HFFc6 (cell line): ENCODE measurements at regions not wholly inside any gene's neighbourhood (a gene's known extent, or its start where the extent isn't known, plus 50 kb on each side); places are given as distances from the start of the nearest gene placed in this dataset.

Source experiments
- DNase-seq: peaks from one replicate; pipeline ENCODE4 v3.0.0-alpha.2; 2018
- H3K27ac Mint-ChIP-seq: 2 replicates; pipeline ENCODE4 v1.8.0; 2020; ENCODE audit warnings: mild to moderate bottlenecking, mixed read lengths
- H3K27me3 Mint-ChIP-seq: 2 replicates; pipeline ENCODE4 v1.8.0; 2021; ENCODE audit warnings: mild to moderate bottlenecking, moderate library complexity, mixed read lengths; ENCODE audit not compliant: insufficient read depth
- H3K36me3 Mint-ChIP-seq: 2 replicates; pipeline ENCODE4 v1.8.0; 2021; ENCODE audit warnings: low read depth, mixed read lengths
- H3K4me1 Mint-ChIP-seq: 2 replicates; pipeline ENCODE4 v1.8.0; 2020; ENCODE audit warnings: low read depth, mixed read lengths
- H3K4me3 Mint-ChIP-seq: 2 replicates; pipeline ENCODE4 v1.8.0; 2020; ENCODE audit warnings: mild to moderate bottlenecking, moderate library complexity, mixed read lengths
- H3K9me3 Mint-ChIP-seq: 2 replicates; pipeline ENCODE4 v1.8.0; 2020; ENCODE audit warnings: mild to moderate bottlenecking, mixed read lengths
- TF ChIP-seq, protein P1 (sequence below): fragments of 200-600 bp; sonication (generic); IDR thresholded peaks from 2 replicates; pipeline ENCODE4 v1.5.0; 2021; ENCODE audit warnings: antibody characterized with exemption, mild to moderate bottlenecking

DNA sequence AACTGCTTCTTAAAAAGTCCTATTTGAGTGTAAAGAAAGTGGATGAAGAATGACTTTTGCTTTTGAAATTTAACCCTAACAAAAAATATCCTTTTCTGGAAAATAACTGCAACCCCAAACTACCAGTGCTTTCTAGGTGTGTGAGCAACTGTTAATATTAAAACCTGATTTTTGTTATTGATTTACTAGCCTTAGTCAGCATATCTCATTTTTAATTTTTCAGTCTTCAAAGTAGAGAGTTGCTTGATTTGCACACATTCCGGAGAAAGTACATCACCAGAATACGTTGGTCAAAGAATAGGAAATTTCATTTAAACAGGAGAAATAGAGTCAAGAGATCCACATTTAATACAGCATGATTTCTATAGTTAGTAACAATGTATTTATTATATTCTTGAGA lies 141.8 kb upstream of the ADAMTS5 start:
- TF ChIP-seq, protein P1, sequence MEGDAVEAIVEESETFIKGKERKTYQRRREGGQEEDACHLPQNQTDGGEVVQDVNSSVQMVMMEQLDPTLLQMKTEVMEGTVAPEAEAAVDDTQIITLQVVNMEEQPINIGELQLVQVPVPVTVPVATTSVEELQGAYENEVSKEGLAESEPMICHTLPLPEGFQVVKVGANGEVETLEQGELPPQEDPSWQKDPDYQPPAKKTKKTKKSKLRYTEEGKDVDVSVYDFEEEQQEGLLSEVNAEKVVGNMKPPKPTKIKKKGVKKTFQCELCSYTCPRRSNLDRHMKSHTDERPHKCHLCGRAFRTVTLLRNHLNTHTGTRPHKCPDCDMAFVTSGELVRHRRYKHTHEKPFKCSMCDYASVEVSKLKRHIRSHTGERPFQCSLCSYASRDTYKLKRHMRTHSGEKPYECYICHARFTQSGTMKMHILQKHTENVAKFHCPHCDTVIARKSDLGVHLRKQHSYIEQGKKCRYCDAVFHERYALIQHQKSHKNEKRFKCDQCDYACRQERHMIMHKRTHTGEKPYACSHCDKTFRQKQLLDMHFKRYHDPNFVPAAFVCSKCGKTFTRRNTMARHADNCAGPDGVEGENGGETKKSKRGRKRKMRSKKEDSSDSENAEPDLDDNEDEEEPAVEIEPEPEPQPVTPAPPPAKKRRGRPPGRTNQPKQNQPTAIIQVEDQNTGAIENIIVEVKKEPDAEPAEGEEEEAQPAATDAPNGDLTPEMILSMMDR, result no peak
- no peak for DNase-seq
- H3K27ac Mint-ChIP-seq, result no peak overlapping the region

DNA sequence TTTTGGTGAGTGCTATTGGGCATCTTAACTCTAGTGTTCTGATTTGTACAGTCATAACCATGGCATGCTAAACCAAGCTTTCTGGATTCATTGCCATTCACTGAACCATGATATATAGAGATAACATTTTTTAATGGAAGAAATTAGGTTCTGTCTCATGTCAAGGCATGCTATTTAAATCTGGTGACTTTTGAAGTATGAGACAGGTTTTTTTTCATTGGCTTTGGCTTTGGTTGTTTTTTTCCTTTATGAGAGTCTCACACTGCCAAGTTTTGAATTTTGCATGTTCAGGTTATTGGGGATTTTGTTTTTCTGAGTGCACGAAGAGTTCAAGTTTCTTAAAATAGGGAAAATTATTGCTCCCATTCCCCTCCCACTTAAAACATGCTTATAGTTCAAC lies 141.3 kb upstream of the ADAMTS5 start:
- no peaks in the 10 kb centered on the region for H3K36me3 Mint-ChIP-seq
- H3K27ac Mint-ChIP-seq, result no peak overlapping the region
- no peaks in the 10 kb centered on the region for H3K9me3 Mint-ChIP-seq
- H3K27me3 Mint-ChIP-seq, result no peaks in the 10 kb centered on the region
- peaks cover 32% of the 10 kb centered on the region for H3K4me1 Mint-ChIP-seq
- TF ChIP-seq, protein P1, result no peak
- DNase-seq, result peak; percentile 13
- no peak overlapping the region for H3K4me3 Mint-ChIP-seq

More for the DNA sequence above, 141.8 kb upstream of the ADAMTS5 start:
- peaks cover 32% of the 10 kb centered on the region for H3K4me1 Mint-ChIP-seq
- H3K36me3 Mint-ChIP-seq, result no peaks in the 10 kb centered on the region
- no peaks in the 10 kb centered on the region for H3K9me3 Mint-ChIP-seq
- no peak overlapping the region for H3K4me3 Mint-ChIP-seq
- no peaks in the 10 kb centered on the region for H3K27me3 Mint-ChIP-seq

DNA sequence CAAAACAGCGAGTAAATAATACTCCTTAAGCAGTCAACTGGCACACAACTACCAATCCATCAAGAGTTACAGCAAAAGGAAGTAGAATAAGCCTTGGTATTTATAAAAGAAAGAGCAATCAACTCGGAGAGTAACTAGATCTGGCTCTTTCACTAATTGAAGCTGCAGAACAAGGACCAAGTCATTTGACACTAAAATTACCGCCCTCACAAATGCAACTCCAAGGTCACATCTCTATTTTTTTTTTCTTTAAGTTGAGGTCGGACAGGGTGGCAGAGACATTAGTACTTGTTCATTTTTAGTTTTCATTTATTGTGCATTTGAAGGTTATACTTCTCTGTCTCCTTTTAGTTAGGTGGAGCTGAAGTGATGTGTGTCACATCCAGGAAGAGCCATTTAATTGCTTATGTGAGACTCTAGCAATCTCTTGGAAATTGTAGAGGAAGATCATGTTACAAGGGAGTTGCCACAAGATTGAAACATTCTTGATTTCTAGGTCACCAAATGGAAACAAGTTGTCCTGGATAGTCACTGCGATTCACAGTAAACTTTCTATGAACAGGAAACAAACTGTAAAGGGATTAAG lies 138.1 kb upstream of the ADAMTS5 start:
- peak; percentile 6 for DNase-seq
- Mint-ChIP-seq H3K9me3 (no peaks in the 10 kb centered on the region), H3K4me3 (no peak overlapping the region), H3K4me1 (peaks cover 27% of the 10 kb centered on the region), H3K36me3 (no peaks in the 10 kb centered on the region), H3K27me3 (peaks cover 2% of the 10 kb centered on the region), H3K27ac (no peak overlapping the region)
- TF ChIP-seq, protein P1, result no peak

DNA sequence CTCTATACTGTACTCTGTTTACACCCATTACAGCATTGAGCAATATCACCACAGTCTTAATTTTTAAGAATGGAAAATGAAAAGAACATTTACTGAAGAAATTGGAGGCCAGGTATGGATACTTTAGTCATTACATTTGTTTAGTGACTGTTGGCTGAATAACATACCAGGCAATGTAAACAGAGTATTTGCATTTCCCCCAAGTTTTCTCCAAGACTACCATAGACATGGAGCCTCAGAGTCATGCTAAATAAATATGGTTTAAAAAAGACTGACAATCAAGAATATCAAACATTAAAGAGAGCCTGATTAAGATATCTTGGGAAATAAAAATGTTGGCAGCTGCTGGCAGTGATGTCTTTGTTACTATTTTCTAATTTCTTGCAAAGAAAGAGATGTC lies 136.9 kb upstream of the ADAMTS5 start:
- peaks cover 2% of the 10 kb centered on the region for H3K27me3 Mint-ChIP-seq
- no peak for DNase-seq
- H3K4me3 Mint-ChIP-seq, result no peak overlapping the region
- TF ChIP-seq, protein P1, result no peak
- no peak overlapping the region for H3K27ac Mint-ChIP-seq
- H3K4me1 Mint-ChIP-seq, result peaks cover 26% of the 10 kb centered on the region
- no peaks in the 10 kb centered on the region for H3K9me3 Mint-ChIP-seq
- H3K36me3 Mint-ChIP-seq, result no peaks in the 10 kb centered on the region

DNA sequence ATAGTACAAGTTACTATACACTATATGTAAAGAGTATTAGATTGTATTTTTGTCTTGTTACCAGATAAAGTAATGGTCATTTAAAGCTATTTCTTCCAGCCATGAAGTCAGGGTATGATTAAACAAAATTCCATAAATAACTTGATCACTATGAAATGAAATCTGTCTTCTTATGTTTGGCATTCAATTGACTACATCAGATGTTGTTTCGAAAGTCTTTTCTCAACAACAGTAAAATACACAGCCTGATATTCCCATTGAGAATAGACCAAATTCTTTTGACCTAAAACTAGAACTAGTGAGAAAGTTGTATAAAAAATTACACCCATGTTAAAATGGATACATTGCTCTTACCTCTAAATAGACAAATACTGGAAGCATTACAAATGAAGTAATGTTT lies 134.6 kb upstream of the ADAMTS5 start:
- H3K27ac Mint-ChIP-seq, result no peak overlapping the region
- peaks cover 22% of the 10 kb centered on the region for H3K4me1 Mint-ChIP-seq
- no peaks in the 10 kb centered on the region for H3K9me3 Mint-ChIP-seq
- DNase-seq, result no peak
- TF ChIP-seq, protein P1, result no peak
- H3K36me3 Mint-ChIP-seq, result no peaks in the 10 kb centered on the region
- H3K27me3 Mint-ChIP-seq, result peaks cover 2% of the 10 kb centered on the region
- H3K4me3 Mint-ChIP-seq, result no peak overlapping the region
